DOHH2 (cell line): ENCODE measurements at regions not wholly inside any gene's neighbourhood (a gene's known extent, or its start where the extent isn't known, plus 50 kb on each side); places are given as distances from the start of the nearest gene placed in this dataset.

Source experiments
- CTCF ChIP-seq: fragments of 200-600 bp; sonication (generic); IDR thresholded peaks from one replicate; pipeline ENCODE4 v1.5.1; 2014; ENCODE audit warnings: antibody characterized with exemption, mild to moderate bottlenecking, low read depth, low read length; ENCODE audit not compliant: poor library complexity, severe bottlenecking
- EZH2phosphoT487 ChIP-seq: fragments of 200-600 bp; sonication (generic); IDR thresholded peaks from 2 replicates; pipeline ENCODE4 v1.6.1; 2017; ENCODE audit warnings: borderline replicate concordance, mild to moderate bottlenecking, antibody characterized with exemption, low read length, moderate library complexity, mixed read lengths

- TF ChIP-seq CTCF (no peak), EZH2phosphoT487 (no peak)
Observed at GRCh38 chr10:65090991-65091390, 1569.8 kb downstream of the REEP3 start.
